DMS114 treated with DMSO at 0.1 percent for 48 hours (cell line): ENCODE measurements at regions not wholly inside any gene's neighbourhood (a gene's known extent, or its start where the extent isn't known, plus 50 kb on each side); places are given as distances from the start of the nearest gene placed in this dataset.
"Not testable (repeated sequence)": the region's sequence is repeated elsewhere in the genome, so short reads cannot be mapped to it uniquely, and the experiment has no call there.

Source experiments
- DNase-seq: peaks from one replicate; lab custom pipeline; 2025; ENCODE audit not compliant: unreplicated experiment; lab: John Stamatoyannopoulos, UW

DNA sequence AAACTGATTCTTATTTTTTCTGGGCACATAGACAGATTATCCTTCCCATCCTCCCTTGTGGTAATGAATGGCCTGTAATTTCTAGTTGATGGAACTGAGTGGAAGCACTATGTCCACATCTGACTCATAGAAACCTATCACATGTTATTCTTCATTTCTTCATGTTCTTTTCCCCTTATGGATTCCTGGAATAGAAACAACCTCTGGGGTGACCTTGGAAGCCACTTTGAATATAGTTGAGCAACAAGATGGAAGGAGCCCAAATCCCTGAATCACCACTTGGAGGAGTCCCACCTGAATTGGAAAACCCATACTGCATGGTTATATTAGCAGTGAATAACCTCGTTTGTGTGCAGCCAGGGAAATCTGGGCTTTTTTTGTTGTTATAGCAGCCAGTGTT, 137.8 kb downstream of the MID1IP1 start:
- DNase-seq: no peak

DNA sequence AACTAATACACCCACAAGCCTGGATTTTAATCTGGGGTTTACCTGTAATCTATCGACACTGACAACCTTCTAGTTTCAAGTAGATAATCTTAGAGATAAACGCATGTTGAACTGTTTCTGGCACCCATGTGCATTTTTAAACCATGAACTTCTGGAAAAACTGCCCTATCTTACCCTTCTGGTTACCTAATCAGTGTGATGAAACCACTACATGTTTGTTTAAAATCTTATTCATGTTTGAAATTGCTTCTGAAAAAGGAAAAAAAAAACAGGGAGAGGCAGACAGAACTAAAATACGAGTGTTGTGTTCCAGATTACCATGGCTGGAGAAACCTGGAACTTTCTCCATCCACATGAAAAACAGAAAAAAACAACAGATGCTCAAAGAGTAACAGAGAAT, 139.3 kb downstream of the MID1IP1 start:
- DNase-seq: no peak

DNA sequence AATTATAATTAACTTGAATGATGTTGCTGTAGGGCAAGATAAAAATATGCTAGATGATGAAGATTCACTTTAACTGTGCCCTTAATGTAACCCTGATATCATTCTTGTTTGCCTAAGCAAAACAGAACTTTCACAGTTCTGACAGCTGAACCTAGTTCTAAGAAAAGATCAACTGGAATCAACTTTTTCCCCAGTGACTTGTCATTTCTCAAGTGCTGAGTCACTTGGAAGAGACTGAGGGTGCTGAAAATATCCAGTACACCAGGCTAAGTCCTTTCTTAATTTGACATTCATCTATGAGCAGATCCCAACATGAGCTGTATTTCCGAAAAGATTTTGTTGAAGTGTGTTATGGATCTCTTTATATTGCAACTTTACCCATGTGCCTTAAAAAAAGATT, 140.4 kb downstream of the MID1IP1 start:
- no peak for DNase-seq

DNA sequence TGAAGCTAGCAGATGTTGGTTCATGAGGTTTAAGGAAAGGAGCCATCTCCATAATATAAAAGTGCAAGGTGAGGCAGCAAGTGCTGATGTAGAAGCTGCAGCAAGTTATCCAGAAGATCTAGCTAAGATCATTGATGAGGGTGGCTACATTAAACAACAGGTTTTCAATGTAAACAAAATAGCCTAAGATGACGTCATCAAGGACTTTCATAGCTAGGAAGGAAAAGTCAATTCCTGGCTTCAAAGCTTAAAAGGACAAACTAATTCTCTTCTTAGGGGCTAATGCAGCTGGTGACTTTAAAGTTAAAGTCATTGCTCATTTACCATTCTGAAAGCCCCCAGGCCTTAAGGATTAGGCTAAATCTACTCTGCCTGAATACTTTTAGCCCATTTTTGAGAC, 141.9 kb downstream of the MID1IP1 start:
- DNase-seq: no peak

DNA sequence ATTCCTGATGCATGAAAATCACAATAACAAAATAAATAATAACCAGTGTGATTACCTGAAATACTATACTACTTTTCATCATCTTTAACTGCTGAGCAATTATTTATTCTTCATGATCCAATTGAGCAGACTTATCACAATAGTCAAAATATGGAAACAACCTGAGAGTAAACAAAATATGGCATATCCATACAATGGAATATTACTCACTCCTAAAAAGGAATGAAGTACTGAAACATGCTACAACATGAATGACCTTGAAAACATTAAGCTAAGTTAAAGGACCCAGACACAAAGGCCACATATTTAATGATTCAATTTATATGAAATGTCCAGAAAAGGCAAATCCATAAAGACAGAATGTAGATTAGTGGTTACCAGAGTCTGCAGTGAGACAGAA, 146.8 kb downstream of the MID1IP1 start:
- no peak for DNase-seq

DNA sequence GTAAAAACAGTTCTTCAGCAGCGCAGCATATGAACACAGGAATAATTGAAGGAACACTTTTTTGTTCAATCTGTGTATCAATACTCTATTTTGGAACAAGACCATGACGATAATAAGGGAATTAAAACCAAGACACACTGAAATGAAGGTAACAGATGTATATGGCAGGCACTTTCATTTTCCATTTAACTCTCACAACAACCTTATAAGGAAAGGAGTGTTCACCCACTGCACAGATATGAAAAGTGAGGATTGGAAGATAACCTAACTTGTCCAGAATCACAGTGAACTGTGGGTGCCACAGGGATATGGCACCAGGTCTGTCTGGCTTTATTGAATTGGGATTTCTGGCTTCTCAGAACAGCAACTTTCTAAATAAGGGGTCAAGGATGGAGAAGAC, 153.3 kb downstream of the MID1IP1 start:
- DNase-seq: no peak

DNA sequence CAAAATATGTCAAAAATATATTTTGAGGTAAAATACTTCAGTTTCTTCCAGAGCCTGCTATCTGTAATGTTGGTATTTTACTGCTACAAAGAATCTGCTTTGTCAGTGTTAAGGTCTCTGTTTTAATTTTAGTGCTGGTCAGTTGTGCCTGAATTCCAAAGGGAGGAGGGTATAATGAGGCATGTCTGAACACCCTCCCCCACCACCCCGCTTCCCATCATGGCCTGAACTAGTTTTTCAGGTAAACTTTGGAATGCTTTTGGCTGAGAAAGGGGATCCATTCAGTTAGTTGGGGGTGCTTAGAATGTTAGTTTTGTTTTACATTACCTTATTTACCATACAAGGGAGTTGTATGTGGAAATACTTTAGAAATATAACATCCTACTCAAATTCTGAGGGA, 158.5 kb downstream of the MID1IP1 start:
- DNase-seq: no peak

DNA sequence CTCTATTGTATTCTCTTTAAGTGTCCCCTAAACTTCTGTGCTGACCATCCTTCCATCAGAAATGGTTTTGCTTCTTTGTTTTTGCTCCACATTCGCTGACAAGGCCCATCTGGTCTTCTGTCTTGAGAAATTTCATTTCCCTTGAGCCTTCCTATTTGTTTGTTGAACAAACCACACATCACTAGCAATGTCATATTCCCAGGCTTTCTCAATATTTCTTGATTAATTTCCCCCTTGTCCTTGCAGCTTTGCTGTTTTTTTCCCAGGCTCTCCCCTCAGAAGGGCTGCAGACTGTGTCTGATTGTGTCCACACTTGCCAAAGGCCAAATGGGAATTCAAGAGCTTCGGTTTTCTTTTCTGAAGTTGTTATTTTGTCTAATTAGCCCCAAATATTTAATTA, 158.9 kb downstream of the MID1IP1 start:
- no peak for DNase-seq

DNA sequence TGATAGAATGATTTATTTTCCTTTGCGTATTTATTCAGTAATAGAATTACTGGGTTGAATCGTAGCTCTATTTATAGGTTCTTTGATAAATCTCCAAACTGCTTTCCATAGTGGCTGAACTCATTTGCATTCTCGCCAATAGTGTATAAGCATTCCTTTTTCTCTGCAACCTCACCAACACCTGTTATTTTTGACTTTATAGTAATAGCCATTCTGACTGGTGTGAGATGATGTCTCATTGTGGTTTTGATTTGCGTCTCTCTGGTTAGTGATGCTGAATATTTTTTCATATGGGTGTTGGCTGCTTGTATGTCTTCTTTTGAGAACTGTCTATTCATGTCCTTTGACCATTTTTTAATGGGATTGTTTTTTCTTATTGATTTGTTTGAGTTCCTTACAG, 160.7 kb downstream of the MID1IP1 start:
- DNase-seq: no peak

DNA sequence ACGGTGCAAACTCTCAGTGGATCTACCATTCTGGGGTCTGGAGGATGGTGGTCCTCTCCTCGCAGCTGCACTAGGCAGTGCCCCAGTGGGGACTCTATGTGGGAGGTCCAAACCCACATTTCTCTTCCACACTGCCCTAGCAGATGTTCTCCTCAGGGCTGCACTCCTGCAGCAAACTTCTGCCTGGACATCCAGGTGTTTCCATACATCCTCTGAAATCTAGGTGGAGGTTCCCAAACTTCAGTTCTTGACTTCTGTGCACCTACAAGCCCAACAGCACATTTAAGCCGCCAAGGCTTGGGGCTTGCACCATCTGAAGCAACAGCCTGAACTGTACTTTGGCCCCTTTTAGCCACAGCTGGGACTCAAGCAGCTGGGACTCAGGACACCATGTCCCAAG, 162.0 kb downstream of the MID1IP1 start:
- not testable (repeated sequence) for DNase-seq

DNA sequence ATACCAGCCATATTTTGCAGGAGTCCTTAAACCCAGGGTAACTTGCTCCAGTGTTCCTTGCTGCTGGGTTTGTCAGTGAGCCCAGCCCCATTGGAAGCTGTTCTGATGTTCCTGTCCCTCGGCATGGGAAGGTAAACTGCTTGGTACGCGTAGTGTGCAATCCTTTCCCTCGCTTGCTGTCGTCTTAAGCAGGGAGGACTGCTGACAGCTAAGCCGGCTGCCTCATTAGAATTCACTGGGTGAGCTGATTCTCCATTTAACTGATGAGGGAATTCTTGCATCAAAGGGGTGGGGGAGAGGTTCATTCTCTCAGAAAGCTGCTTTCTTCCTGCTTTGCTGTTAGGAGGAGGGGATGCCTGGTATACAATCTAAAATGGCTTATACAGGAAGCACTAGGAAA, 164.6 kb downstream of the MID1IP1 start:
- no peak for DNase-seq

DNA sequence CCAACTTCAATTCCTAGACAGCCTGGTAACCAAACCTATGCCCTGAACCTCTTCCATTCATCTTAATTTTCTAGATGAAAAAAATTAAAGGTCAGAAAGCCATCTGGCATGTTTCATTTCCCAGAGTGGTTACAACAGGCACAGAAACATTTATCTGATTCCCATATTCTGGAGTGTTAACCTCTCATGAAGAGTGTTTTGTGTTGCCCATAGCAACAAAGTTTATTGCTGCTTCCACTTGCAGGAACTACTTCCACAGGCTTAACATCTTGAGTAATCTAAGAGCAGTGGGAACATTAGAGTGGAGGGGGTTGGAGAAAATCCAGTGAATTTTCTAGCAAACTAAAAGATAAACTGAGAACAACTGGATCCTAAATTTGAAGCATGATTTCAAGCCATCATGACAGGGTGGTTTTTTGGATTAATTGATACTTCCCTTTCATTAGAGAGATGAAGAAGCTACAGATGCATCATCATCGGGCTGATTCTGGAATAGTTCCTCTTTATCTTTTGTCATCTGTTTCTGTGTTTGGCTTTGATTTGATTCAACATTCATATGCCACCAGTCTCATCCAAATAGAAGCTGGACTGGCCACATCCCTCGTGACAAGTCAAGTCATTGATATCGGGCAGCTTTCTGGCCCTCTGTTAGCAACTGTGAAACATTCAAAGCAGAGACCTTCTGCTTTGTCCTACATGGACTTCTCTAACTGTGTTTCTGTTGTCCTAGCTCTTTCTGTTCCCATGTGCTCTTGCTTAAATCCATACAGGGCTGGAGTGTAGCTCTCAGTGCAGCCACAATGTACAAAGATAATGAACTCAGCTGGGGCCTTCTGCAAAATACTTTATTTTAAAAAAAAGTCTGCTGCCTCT, 167.3 kb downstream of the MID1IP1 start:
- no peak for DNase-seq

DNA sequence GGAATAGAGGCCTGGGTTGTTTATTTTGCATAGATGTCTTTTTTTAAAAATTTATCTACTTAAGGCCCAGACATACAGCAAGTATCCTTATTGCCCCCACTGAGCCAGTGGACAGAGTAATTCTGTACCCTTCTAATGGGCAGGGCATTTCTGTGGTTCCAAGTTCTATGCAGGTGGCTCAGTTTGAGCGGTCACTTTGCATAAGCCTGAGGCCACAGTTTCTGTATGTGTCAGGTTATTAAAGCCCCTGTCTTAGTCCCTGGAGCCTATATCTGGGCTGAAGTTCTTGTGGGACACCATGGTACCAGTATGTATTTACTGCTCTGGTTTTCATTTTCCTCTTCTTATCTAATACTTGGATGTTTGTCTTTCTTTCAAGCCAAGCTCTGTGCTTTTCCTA, 168.8 kb downstream of the MID1IP1 start:
- DNase-seq: no peak

DNA sequence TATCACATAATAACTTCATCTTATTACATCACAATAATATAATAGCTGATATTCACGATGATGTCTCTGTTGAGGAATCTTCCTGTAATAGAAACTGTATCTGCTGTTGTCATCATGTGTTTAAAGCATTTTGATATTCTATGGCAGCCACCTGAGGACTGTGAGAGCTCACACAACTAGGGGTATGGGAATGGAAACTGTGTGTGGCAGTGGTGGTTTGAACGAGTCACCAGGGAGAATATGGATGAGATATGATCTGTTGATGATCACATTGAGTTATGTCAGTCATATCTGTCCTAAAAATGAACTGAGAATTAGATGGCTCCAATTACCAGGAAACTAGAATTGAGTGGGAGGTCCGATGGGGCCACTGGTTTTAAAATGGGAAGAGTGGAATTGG, 169.6 kb downstream of the MID1IP1 start:
- DNase-seq: no peak

DNA sequence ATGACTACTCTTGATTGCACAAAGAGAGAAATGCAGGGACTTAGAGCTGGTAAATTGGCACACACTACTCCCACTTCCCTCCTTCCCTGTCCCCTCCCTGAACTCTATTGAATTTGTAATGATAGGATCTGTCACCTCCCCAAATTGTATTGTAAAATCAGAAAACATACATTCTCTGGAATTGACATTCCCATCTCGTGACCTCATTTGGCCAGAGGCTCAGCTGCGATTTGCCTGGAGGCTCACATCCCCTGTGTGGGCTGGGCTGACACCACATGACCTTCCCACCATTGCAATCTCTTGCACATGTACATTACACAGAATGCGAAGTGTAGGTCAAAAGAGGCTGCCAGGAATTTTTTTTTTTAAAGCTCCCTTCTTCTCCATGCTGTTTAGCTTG, 172.1 kb downstream of the MID1IP1 start:
- no peak for DNase-seq

DNA sequence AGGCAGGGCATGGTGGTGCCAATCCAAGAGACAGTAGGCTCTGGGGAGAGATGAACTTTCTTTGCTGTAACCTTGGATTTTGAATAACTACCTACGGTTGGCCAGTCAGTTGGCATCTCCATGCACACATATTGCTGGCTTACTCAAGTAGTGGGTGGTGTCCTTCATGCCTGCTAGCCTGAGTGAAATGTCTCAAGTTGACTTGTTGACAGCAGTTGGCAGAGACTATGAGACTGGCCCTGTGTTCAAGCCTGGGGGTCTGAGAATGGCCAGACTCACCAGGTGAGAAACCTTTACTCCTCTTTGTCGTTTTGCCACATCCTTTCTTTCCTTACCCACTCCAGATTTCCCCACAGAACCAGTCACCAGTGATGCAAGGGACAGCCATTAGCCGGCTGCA, 173.3 kb downstream of the MID1IP1 start:
- DNase-seq: no peak

DNA sequence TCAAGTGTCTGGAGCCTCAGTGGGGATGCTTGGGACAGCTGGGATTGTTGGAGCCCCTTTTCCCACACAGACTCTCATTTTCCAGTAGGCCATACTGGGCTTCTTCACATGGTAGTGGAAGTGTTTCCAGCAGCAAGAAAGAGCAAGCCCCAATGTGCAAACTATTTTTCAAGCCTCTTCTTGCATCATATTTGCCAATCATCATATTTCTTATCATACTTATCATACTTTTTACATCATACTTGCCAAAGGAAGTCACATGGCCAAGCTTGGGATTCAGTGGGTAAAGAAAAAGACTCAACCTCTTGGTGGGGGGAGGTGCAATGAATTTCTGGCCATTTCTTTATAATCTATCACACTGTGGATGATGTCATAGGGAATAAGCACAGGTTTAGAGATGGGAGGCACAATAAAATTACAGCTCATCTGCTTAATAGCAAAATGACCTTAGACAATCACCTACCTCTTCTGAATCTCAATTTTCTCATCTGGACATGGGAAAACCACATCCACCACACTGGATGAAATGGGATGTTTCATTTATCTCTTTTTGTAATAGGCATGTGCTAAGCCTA, 174.2 kb downstream of the MID1IP1 start:
- no peak for DNase-seq

DNA sequence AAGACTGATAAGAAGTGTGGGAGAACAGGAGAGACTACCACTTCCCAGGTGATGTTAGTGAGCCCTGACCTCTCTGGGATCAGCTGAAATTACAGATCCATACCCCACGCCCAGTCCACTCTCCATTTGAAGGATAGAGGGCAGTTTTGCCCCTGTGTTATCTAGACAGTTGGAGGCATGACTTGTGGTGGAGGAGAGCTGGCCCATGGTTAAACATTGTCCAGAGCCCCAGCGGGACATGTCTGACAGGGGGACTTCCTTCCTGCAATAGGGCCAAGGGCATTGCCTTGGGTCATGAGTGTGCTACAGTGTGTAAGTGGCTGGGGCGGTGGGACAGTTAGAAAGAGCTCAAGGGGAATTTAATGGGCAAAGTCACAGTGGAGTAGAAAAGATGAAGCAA, 181.1 kb downstream of the MID1IP1 start:
- DNase-seq: no peak

DNA sequence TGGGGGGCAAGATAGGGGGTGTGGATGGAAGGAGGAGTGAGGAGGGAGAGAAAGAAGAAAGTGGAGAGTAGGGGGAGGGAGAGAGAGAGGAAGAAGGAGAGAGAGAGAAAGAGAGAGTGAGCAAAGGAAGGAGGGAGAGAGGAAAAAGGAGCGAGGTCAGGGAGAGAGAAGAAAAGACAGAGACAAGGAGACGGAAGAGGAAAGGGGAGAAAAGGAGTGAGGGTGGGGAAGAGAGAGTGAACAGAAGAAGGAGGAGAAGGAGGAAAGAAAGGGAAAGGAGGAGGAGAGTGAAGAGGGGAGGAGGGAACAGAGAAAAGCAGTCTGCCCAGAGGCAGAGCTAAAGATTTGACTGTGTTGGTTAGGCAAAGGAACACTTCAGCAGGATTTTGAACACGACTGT, 181.6 kb downstream of the MID1IP1 start:
- no peak for DNase-seq

DNA sequence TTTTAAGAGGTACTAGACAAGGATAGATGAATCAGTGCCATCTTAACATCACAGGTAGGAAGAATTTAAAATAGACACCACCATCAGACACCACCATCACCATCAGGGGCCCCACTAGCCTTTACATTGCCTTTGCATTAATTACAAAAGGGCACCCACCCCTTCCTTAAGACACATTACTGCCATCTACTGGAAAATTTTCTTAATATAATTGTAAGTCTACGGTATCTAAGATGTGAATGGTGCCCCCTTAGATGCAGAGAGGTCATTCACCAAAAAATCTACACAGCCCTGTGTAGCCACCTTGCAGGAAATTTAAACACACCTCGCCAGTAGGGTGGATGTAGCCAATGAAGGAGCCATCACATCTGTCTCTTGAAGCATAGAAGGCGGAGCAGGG, 184.1 kb downstream of the MID1IP1 start:
- DNase-seq: peak; percentile 0

DNA sequence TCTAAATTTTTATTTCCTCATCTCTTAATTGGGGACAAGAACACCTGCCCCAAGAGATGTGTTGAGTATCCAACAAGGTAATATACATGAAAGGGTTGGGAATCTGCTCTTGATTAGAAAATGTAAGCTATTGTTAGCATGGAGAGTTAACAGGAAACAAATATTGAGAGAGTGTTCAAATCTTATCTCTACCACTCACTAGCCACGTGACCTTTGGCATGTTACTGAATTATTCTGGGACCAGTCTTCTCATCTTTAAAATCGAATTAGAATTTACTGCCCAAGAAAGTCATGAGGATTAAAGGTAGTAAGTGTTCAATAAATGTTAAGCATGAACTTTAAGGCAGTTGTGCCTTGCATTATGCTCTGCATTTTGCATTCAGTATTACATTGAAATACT, 184.7 kb downstream of the MID1IP1 start:
- no peak for DNase-seq

DNA sequence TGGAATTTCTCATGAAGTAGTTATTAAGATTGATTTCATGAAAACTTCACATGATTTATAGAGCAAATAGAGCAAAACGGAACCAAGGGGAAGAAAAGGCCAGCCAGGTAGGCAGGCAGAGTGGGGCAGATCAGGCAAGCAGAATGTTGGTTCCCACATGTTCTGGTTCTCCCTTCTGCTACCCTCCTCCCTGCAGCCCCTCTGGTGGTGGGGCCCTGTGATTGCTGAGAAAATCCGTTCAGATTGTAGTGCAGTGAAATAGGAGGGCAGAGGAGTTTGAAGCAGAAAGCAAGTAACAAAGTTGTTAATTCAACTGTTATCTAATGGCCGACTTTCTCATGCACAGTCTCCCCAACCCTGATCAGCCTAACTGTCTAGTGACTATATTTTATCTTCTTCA, 185.3 kb downstream of the MID1IP1 start:
- no peak for DNase-seq

DNA sequence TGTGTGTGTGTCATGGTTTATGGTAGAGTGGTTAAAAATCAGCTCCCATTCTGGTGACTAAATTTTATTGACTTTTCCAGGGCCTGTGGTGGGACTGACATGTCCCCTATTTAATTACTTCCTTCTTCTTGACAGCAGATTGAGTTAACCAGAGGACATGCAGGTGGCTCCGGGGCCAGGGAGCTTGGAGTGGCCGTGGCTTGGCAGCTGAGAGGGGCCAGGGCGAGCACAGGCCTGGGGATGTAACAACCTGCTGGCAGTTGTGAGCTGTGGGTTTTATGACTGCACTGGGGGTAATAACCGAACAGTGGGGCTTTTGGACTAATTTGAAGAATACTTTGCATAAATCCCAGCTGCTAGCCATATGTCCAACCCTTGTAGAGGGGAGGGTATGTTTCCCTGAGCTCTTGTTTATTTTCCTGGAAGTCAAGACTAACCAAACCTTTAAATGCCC, 186.0 kb downstream of the MID1IP1 start:
- no peak for DNase-seq
